ENCODE measurements at regions not wholly inside any gene's neighbourhood (a gene's known extent, or its start where the extent isn't known, plus 50 kb on each side); places are given as distances from the start of the nearest gene placed in this dataset.

DNA sequence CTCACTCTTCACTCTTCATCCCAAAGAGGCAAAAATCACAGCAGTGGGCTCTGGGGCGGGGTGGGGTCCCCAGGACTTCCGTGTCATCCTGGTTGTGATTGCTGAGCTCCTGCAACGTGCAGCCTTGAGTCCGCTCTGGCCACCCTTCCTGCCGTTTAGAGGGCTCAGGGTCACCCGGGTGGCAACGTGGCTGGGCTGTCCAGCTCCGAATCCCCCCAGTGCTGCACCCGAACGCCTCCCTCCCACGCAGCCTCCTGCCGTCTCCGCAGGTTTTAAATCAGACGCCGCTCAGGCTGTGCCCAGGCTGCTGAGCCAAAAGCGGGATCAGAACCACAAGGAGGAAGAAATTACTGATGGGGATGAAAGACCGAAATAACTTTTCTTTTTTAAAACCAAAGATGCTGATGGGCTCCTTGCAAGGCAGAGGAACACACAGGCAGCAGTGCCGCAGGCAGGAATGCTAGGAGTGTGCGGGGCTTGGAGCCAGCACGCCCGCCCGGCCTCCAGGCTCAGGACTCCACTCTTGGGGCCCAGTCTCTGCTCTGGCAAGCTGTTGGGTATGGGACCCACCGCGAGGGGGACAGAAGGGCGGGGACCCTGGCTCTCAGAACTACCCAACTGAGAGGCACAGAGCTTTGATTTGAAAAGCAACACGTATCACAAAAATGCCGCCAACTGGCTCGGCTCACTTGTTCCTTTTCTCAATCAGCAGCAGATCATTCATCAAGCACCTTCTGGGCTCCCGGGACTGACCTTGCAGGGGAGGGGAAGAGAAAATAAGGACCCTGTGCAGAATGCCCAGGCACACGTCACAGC is 313.0 kb downstream of the CTTN start:
- TF ChIP-seq, protein P1, sequence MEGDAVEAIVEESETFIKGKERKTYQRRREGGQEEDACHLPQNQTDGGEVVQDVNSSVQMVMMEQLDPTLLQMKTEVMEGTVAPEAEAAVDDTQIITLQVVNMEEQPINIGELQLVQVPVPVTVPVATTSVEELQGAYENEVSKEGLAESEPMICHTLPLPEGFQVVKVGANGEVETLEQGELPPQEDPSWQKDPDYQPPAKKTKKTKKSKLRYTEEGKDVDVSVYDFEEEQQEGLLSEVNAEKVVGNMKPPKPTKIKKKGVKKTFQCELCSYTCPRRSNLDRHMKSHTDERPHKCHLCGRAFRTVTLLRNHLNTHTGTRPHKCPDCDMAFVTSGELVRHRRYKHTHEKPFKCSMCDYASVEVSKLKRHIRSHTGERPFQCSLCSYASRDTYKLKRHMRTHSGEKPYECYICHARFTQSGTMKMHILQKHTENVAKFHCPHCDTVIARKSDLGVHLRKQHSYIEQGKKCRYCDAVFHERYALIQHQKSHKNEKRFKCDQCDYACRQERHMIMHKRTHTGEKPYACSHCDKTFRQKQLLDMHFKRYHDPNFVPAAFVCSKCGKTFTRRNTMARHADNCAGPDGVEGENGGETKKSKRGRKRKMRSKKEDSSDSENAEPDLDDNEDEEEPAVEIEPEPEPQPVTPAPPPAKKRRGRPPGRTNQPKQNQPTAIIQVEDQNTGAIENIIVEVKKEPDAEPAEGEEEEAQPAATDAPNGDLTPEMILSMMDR (IDR thresholded peaks at IDR 0.05; ENCODE audit: borderline replicate concordance, insufficient read depth, low read depth, low read length), result no peak
- H3K4me3 ChIP-seq (ENCODE audit: low read depth, low read length), result no peak overlapping the region

DNA sequence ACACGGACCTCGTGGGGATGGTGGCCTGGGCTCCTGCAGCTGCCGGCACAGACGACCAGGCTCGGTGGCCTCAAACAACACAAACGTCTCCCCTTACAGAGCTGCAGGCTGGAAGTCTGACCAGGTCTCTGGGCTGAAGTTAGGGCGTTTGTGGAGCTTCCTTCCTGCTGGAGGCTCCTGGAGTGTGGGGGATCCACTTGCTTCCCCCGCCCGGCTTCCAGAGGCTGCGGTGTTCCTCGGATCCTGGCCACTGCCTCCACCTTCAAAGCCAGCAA is 313.5 kb downstream of the CTTN start:
- TF ChIP-seq, protein P1 (IDR thresholded peaks at IDR 0.05; ENCODE audit: borderline replicate concordance, insufficient read depth, low read depth, low read length), result no peak
- no peak overlapping the region for H3K4me3 ChIP-seq (ENCODE audit: low read depth, low read length)

DNA sequence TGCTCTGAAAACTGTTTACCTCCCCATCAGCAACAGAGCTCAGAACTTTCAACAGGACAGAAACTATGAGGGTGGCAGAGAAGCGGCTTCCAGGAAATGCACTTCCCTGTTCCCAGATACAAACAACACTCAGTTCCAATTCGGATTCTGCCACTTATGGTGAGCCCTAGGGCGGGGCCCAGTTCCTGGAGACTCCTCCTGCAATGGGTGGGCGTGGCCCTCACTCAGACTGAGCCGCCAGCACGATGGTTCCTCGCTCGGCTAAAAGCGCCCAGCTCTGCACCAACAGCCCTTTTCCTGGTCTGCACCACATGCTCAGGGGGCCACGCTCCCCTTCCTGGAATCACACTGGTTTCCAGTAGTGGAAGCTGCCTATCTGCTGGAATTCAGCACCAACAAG is 314.1 kb downstream of the CTTN start:
- no peak overlapping the region for H3K4me3 ChIP-seq (ENCODE audit: low read depth, low read length)
- TF ChIP-seq, protein P1 (IDR thresholded peaks at IDR 0.05; ENCODE audit: borderline replicate concordance, insufficient read depth, low read depth, low read length), result no peak

DNA sequence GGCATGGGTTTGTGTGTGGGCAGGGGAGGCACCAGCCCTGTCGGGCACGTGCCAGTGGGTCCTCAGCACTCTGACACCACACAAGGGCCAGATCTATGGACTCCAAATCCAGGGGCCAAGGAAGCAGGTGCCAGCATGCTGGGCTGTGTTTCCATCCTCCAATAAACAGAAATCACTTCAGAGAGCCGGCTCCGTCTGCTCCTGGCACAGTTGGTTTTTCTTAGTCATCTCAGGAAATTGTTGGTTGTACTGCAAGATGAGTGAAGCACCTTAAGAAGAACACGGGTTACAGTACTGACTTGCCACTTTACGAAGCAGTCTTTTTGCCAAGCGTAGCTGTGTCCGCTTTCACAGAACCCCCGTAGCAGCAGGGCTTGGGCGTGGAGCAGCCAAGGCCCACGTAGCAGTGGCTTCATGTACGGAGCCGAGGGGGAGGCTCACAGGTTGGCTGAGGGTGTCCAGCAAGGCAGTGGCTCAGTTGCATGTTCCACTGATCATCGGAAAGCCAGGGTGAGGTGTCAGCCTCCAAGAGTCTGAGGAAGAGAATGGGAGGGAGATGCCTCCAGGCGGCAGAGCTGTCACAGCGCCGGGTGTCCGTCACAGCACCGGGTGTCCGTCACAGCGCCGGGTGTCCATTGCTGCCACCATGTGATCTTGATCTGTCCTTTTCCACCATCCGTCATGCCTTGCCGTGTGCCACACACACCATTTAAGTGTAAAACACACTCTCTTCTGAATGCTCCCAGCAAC is 314.9 kb downstream of the CTTN start:
- no peak overlapping the region for H3K4me3 ChIP-seq (ENCODE audit: low read depth, low read length)
- TF ChIP-seq, protein P1 (IDR thresholded peaks at IDR 0.05; ENCODE audit: borderline replicate concordance, insufficient read depth, low read depth, low read length), result no peak

DNA sequence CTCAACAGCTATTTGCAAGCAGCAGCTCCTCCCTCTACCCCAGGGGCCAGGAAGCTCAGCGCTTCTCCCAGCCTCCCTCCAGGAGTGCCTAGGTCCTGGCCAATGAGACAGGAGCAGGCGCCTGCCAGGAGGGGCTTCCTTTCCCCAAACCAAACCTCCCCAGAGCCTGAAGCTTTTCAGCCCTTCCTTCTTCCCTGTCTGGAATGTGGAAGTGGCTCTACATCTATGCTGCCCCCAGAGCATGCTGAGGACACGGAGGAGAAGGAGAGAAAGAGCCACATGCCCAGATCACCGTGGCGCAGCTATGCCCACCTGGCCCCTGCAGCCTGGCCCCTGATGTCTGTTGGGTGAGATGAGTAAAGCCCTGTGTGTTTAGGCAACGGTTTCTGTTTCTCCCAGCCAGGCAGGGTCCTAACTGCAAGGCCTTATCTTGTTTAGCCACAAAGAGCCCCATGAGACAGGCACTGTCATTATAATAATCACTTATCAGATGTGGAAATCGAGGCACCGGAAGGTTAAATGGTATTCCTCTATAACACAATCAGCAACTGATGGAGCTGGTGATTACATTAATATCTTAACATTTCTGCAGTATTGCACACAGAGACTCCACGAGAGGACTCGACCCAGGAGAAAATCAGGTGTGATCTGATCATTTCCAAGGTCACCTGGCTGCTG is 315.8 kb downstream of the CTTN start:
- H3K4me3 ChIP-seq (ENCODE audit: low read depth, low read length), result no peak overlapping the region
- TF ChIP-seq, protein P1 (IDR thresholded peaks at IDR 0.05; ENCODE audit: borderline replicate concordance, insufficient read depth, low read depth, low read length), result no peak

DNA sequence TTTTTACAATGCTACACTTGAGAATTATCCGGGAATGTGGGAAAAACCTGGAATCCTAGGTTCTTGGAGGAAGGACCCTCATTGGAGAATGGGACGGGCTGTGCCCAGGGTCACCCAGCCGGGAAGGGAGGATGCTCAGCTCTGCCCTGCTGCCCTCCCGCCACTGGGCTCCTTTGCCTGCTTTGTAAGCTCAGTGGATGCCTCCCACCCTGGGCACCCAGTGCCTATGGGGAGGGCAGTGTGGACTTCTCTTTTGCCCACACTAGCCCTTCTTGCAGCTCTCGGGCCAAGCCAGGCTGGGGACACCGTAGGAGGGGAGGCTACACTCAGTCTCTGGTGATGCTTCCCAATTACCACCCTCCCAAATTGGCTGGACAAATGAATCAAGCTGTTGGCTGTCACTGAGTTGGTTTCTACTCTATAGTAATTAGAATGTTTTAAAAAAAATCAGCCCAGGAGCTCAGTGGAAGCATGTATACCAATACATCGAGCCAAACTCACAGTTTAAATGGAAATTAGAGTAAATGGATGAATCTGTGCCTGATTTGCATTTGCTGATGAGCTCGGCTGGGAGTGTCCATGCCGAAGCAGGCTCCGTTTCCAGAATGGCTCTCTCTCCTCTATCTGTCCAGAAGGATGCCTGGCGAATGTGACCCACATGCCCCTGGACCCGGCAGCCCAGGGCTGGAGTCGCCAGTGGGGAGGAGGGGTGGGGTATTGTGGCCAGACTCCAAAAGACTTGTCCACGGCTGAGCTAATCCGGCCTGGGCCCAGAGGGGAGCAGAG is 317.0 kb downstream of the CTTN start:
- H3K4me3 ChIP-seq (ENCODE audit: low read depth, low read length), result no peak overlapping the region
- TF ChIP-seq, protein P1 (IDR thresholded peaks at IDR 0.05; ENCODE audit: borderline replicate concordance, insufficient read depth, low read depth, low read length), result no peak
